ENCODE measurements at regions not wholly inside any gene's neighbourhood (a gene's known extent, or its start where the extent isn't known, plus 50 kb on each side); places are given as distances from the start of the nearest gene placed in this dataset.
"Not testable (repeated sequence)": the region's sequence is repeated elsewhere in the genome, so short reads cannot be mapped to it uniquely, and the experiment has no call there.

DNA sequence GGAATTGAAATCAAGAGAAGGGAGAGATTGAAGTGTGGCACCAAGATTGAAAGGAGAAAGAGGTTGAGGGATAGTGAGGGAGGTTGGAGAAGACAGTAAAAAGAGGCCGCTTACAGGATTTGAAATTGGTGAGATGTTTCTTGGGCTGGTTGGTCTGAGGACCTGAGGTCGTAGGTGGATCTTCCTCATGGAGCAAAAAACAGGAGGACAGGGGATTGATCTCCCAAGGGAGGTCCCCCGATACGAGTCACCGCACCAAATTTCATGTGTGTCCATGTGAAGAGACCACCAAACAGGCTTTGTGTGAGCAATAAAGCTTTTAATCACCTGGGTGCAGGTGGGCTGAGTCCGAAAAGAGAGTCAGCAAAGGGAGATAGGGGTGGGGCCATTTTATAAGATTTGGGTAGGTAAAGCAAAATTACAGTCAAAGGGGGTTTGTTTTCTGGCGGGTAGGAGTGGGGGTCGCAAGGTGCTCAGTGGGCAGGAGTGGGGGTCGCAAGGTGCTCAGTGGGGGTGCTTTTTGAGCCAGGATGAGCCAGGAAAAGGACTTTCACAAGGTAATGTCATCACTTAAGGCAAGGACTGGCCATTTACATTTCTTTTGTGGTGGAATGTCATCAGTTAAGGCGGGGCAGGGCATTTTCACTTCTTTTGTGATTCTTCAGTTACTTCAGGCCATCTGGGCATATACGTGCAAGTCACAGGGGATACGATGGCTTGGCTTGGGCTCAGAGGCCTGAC, 505.5 kb downstream of the GRIN2A start:
- H3K4me1 Mint-ChIP-seq (ENCODE audit: low read depth); H3K36me3 Mint-ChIP-seq (ENCODE audit: low read depth); H3K27me3 Mint-ChIP-seq (ENCODE audit: low read depth); H3K9me3 Mint-ChIP-seq; H3K4me3 Mint-ChIP-seq (ENCODE audit: low read depth); DNase-seq (ENCODE audit: low spot score); H3K27ac Mint-ChIP-seq; intact Hi-C loops (cut with micrococcal nuclease): not testable (repeated sequence)

GRCh38 chr16:9677301-9677653, 505.0 kb downstream of the GRIN2A start:
- no peak for DNase-seq (ENCODE audit: low spot score)
- no peaks in the 10 kb centered on the region for H3K9me3 Mint-ChIP-seq
- no peaks in the 10 kb centered on the region for H3K27me3 Mint-ChIP-seq (ENCODE audit: low read depth)
- intact Hi-C loops (cut with micrococcal nuclease): no loop called here
- no peaks in the 10 kb centered on the region for H3K36me3 Mint-ChIP-seq (ENCODE audit: low read depth)
- no peak overlapping the region for H3K27ac Mint-ChIP-seq
- H3K4me1 Mint-ChIP-seq (ENCODE audit: low read depth): no peaks in the 10 kb centered on the region
- no peak overlapping the region for H3K4me3 Mint-ChIP-seq (ENCODE audit: low read depth)

DNA sequence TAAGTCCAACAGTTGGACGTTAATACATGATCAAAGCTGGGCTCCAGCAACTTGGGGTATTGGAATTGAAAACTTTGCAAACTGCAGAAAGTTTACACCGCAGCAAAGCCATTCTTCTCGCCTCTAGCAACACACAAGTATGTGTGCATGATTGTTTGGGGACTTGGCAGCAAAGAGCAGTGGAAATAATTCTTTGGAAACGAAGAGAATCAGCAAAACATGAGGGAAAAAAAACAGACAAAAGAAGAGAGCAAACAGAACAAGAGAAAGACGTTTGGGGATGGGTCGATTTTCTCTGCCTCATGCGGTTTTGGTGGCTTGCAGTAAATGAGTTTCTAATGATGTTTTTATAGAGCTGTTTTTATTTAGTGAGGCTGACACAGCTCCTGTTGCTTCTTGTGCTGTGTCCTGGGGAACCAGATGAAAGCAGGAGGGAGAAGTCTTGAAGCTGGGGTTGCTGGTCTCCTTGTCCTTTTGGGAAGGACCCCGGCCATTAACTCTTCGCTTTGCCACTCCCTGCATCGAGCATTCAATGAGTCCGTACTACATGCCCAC, 502.9 kb downstream of the GRIN2A start:
- intact Hi-C loops (cut with micrococcal nuclease): no loop called here
- no peak for DNase-seq (ENCODE audit: low spot score)
- no peak overlapping the region for H3K27ac Mint-ChIP-seq
- H3K36me3 Mint-ChIP-seq (ENCODE audit: low read depth): no peaks in the 10 kb centered on the region
- H3K4me3 Mint-ChIP-seq (ENCODE audit: low read depth): no peak overlapping the region
- H3K4me1 Mint-ChIP-seq (ENCODE audit: low read depth): no peaks in the 10 kb centered on the region
- no peaks in the 10 kb centered on the region for H3K27me3 Mint-ChIP-seq (ENCODE audit: low read depth)
- peaks cover 15% of the 10 kb centered on the region for H3K9me3 Mint-ChIP-seq

GRCh38 chr16:9680019-9680655, 502.1 kb downstream of the GRIN2A start:
- no peak overlapping the region for H3K4me3 Mint-ChIP-seq (ENCODE audit: low read depth)
- no peaks in the 10 kb centered on the region for H3K4me1 Mint-ChIP-seq (ENCODE audit: low read depth)
- H3K9me3 Mint-ChIP-seq: peaks cover 15% of the 10 kb centered on the region
- H3K36me3 Mint-ChIP-seq (ENCODE audit: low read depth): no peaks in the 10 kb centered on the region
- H3K27me3 Mint-ChIP-seq (ENCODE audit: low read depth): no peaks in the 10 kb centered on the region
- no peak overlapping the region for H3K27ac Mint-ChIP-seq
- intact Hi-C loops (cut with micrococcal nuclease): no loop called here
- no peak for DNase-seq (ENCODE audit: low spot score)

GRCh38 chr16:9680968-9681367, 501.3 kb downstream of the GRIN2A start:
- H3K9me3 Mint-ChIP-seq: peaks cover 15% of the 10 kb centered on the region
- H3K4me1 Mint-ChIP-seq (ENCODE audit: low read depth): no peaks in the 10 kb centered on the region
- H3K27me3 Mint-ChIP-seq (ENCODE audit: low read depth): no peaks in the 10 kb centered on the region
- no peaks in the 10 kb centered on the region for H3K36me3 Mint-ChIP-seq (ENCODE audit: low read depth)
- intact Hi-C loops (cut with micrococcal nuclease): no loop called here
- H3K27ac Mint-ChIP-seq: no peak overlapping the region
- no peak overlapping the region for H3K4me3 Mint-ChIP-seq (ENCODE audit: low read depth)
- no peak for DNase-seq (ENCODE audit: low spot score)

- no peak overlapping the region for H3K4me3 Mint-ChIP-seq (ENCODE audit: low read depth)
- H3K27ac Mint-ChIP-seq: no peak overlapping the region
- H3K36me3 Mint-ChIP-seq (ENCODE audit: low read depth): no peaks in the 10 kb centered on the region
- no peak for DNase-seq (ENCODE audit: low spot score)
- no peaks in the 10 kb centered on the region for H3K4me1 Mint-ChIP-seq (ENCODE audit: low read depth)
- H3K9me3 Mint-ChIP-seq: peaks cover 15% of the 10 kb centered on the region
- intact Hi-C loops (cut with micrococcal nuclease): no loop called here
- no peaks in the 10 kb centered on the region for H3K27me3 Mint-ChIP-seq (ENCODE audit: low read depth)
Observed at GRCh38 chr16:9681508-9681907, 500.7 kb downstream of the GRIN2A start.

- Mint-ChIP-seq H3K4me3 (ENCODE audit: low read depth) (no peak overlapping the region), H3K27ac (no peak overlapping the region), H3K27me3 (ENCODE audit: low read depth) (no peaks in the 10 kb centered on the region), H3K4me1 (ENCODE audit: low read depth) (no peaks in the 10 kb centered on the region), H3K9me3 (peaks cover 15% of the 10 kb centered on the region), H3K36me3 (ENCODE audit: low read depth) (no peaks in the 10 kb centered on the region)
- no peak for DNase-seq (ENCODE audit: low spot score)
- intact Hi-C loops (cut with micrococcal nuclease): no loop called here
Observed at GRCh38 chr16:9682320-9682719, 499.9 kb downstream of the GRIN2A start.

- Mint-ChIP-seq H3K27me3 (ENCODE audit: low read depth) (no peaks in the 10 kb centered on the region), H3K4me1 (ENCODE audit: low read depth) (no peaks in the 10 kb centered on the region), H3K4me3 (ENCODE audit: low read depth) (no peak overlapping the region), H3K27ac (no peak overlapping the region), H3K36me3 (ENCODE audit: low read depth) (no peaks in the 10 kb centered on the region), H3K9me3 (peaks cover 15% of the 10 kb centered on the region)
- DNase-seq (ENCODE audit: low spot score): no peak
- intact Hi-C loops (cut with micrococcal nuclease): no loop called here
Observed at GRCh38 chr16:9683677-9684076, 498.6 kb downstream of the GRIN2A start.

DNA sequence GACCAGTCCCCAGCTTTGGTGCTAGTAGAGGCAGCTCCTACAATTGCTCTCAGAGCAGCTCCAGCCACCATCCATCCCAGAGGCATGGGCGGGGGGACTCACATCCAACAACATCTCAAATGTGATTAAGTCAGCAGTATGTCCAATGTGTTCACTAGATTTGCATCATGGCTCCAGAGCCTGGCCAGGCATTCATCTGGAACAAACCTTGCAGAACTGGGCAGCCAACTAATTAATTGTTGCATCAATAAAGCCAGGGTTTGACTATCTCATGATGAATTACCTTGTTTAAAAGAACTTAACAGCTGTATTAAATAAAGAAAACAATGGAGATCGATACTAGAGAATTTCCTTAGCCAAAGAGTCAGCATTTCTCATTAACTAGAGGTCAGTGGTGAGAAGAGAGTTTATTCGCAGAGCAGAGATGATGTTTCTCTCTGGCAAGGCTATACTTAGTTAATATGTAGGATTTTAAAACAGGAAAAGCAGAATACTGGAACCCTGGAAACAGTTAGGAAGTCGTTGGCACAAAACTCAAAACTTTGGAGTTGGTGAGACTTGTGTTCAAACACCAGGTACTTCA, 494.4 kb downstream of the GRIN2A start:
- Mint-ChIP-seq H3K27me3 (ENCODE audit: low read depth) (no peaks in the 10 kb centered on the region), H3K9me3 (peaks cover 12% of the 10 kb centered on the region), H3K4me3 (ENCODE audit: low read depth) (no peak overlapping the region), H3K27ac (no peak overlapping the region), H3K4me1 (ENCODE audit: low read depth) (no peaks in the 10 kb centered on the region), H3K36me3 (ENCODE audit: low read depth) (no peaks in the 10 kb centered on the region)
- no peak for DNase-seq (ENCODE audit: low spot score)
- intact Hi-C loops (cut with micrococcal nuclease): no loop called here

- intact Hi-C loops (cut with micrococcal nuclease): no loop called here
- H3K4me3 Mint-ChIP-seq (ENCODE audit: low read depth): no peak overlapping the region
- H3K9me3 Mint-ChIP-seq: no peaks in the 10 kb centered on the region
- H3K27me3 Mint-ChIP-seq (ENCODE audit: low read depth): no peaks in the 10 kb centered on the region
- no peak for DNase-seq (ENCODE audit: low spot score)
- no peak overlapping the region for H3K27ac Mint-ChIP-seq
- H3K36me3 Mint-ChIP-seq (ENCODE audit: low read depth): no peaks in the 10 kb centered on the region
- H3K4me1 Mint-ChIP-seq (ENCODE audit: low read depth): no peaks in the 10 kb centered on the region
Observed at GRCh38 chr16:9689597-9689996, 492.6 kb downstream of the GRIN2A start.

- Mint-ChIP-seq H3K9me3 (peaks cover 3% of the 10 kb centered on the region), H3K27me3 (ENCODE audit: low read depth) (no peaks in the 10 kb centered on the region), H3K36me3 (ENCODE audit: low read depth) (no peaks in the 10 kb centered on the region), H3K27ac (no peak overlapping the region), H3K4me1 (ENCODE audit: low read depth) (no peaks in the 10 kb centered on the region), H3K4me3 (ENCODE audit: low read depth) (no peak overlapping the region)
- intact Hi-C loops (cut with micrococcal nuclease): no loop called here
- no peak for DNase-seq (ENCODE audit: low spot score)
Observed at GRCh38 chr16:9695152-9695551, 487.1 kb downstream of the GRIN2A start.

All from activated T-helper 2 cell treated with anti-CD3 and anti-CD28 coated beads, Interferon-gamma antibody, Interleukin-2, Interleukin-4, amounts not matched to agents 10 μg/mL and 5 μg/mL and 100 μg/mL, durations not matched to agents 14 hours and 24 hours and 36 hours (primary cell).